ENCODE measurements at regions not wholly inside any gene's neighbourhood (a gene's known extent, or its start where the extent isn't known, plus 50 kb on each side); places are given as distances from the start of the nearest gene placed in this dataset.
"Not testable (repeated sequence)": the region's sequence is repeated elsewhere in the genome, so short reads cannot be mapped to it uniquely, and the experiment has no call there.

GRCh38 chr7:119046068-119046467 lies 821.6 kb downstream of the ANKRD7 start:
- DNase-seq (ENCODE audit: low read depth in 3 of 3, low spot score in 2 of 3), result no peak

- no peak for DNase-seq (ENCODE audit: low read depth in 3 of 3, low spot score in 2 of 3)
Measured at GRCh38 chr7:119065966-119066365, 841.5 kb downstream of the ANKRD7 start.

GRCh38 chr7:119086026-119086425 lies 861.5 kb downstream of the ANKRD7 start:
- DNase-seq (ENCODE audit: low read depth in 3 of 3, low spot score in 2 of 3), result no peak

GRCh38 chr7:119090851-119091250 lies 866.3 kb downstream of the ANKRD7 start:
- DNase-seq (ENCODE audit: low read depth in 3 of 3, low spot score in 2 of 3), result no peak

- no peak for DNase-seq (ENCODE audit: low read depth in 3 of 3, low spot score in 2 of 3)
Measured at GRCh38 chr7:119096683-119097082, 872.2 kb downstream of the ANKRD7 start.

GRCh38 chr7:119100611-119101258 lies 876.2 kb downstream of the ANKRD7 start:
- DNase-seq (ENCODE audit: low read depth in 3 of 3, low spot score in 2 of 3), result not testable (repeated sequence)

GRCh38 chr7:119102291-119102690 lies 877.8 kb downstream of the ANKRD7 start:
- DNase-seq (ENCODE audit: low read depth in 3 of 3, low spot score in 2 of 3), result no peak

- no peak for DNase-seq (ENCODE audit: low read depth in 3 of 3, low spot score in 2 of 3)
Measured at GRCh38 chr7:119105381-119105780, 880.9 kb downstream of the ANKRD7 start.

- DNase-seq (ENCODE audit: low read depth in 3 of 3, low spot score in 2 of 3), result no peak
Measured at GRCh38 chr7:119123326-119123725, 898.8 kb downstream of the ANKRD7 start.

- no peak for DNase-seq (ENCODE audit: low read depth in 3 of 3, low spot score in 2 of 3)
Measured at GRCh38 chr7:119127706-119128105, 903.2 kb downstream of the ANKRD7 start.

GRCh38 chr7:119132436-119132835 lies 907.9 kb downstream of the ANKRD7 start:
- no peak for DNase-seq (ENCODE audit: low read depth in 3 of 3, low spot score in 2 of 3)

- no peak for DNase-seq (ENCODE audit: low read depth in 3 of 3, low spot score in 2 of 3)
Measured at GRCh38 chr7:119167431-119167830, 942.9 kb downstream of the ANKRD7 start.

GRCh38 chr7:119172043-119172442 lies 947.5 kb downstream of the ANKRD7 start:
- no peak for DNase-seq (ENCODE audit: low read depth in 3 of 3, low spot score in 2 of 3)

GRCh38 chr7:119175911-119176627 lies 951.6 kb downstream of the ANKRD7 start:
- peak; percentile 41 to 54 (median 42) for DNase-seq (ENCODE audit: low read depth in 3 of 3, low spot score in 2 of 3)

- no peak for DNase-seq (ENCODE audit: low read depth in 3 of 3, low spot score in 2 of 3)
Measured at GRCh38 chr7:119177863-119178262, 953.4 kb downstream of the ANKRD7 start.

GRCh38 chr7:119184124-119184788 lies 959.8 kb downstream of the ANKRD7 start:
- DNase-seq (ENCODE audit: low read depth in 3 of 3, low spot score in 2 of 3), result no peak

GRCh38 chr7:119196183-119196582 lies 971.7 kb downstream of the ANKRD7 start:
- DNase-seq (ENCODE audit: low read depth in 3 of 3, low spot score in 2 of 3), result no peak

- DNase-seq (ENCODE audit: low read depth in 3 of 3, low spot score in 2 of 3), result no peak
Measured at GRCh38 chr7:119197172-119197876, 972.8 kb downstream of the ANKRD7 start.

- DNase-seq (ENCODE audit: low read depth in 3 of 3, low spot score in 2 of 3), result peak in 1 of 3 donors; percentile 13
Measured at GRCh38 chr7:119197877-119198527, 973.5 kb downstream of the ANKRD7 start.

GRCh38 chr7:119219663-119220062 lies 995.2 kb downstream of the ANKRD7 start:
- no peak for DNase-seq (ENCODE audit: low read depth in 3 of 3, low spot score in 2 of 3)

- no peak for DNase-seq (ENCODE audit: low read depth in 3 of 3, low spot score in 2 of 3)
Measured at GRCh38 chr7:119223930-119224329, 999.4 kb downstream of the ANKRD7 start.

Measured in right renal cortex interstitium (tissue), 3 donors.